Adrenal gland (tissue), 9 donors: ENCODE measurements at regions not wholly inside any gene's neighbourhood (a gene's known extent, or its start where the extent isn't known, plus 50 kb on each side); places are given as distances from the start of the nearest gene placed in this dataset.

Experiments used
- DNase-seq, 7 donors: peaks; one replicate each; pipeline ENCODE4 v3.0.0-alpha.2; 2019 to 2020
- H3K27ac ChIP-seq, 5 donors: fragments of 200-600 bp; sonication (generic) in 4 of 5; 1 replicate in 3 of 5; 2 replicates in 2 of 5; pipeline versions ENCODE4 v1.5.1 to v1.8.0; 2016 to 2020; ENCODE audit warnings: mild to moderate bottlenecking in 1 of 5
- H3K27me3 ChIP-seq: fragments of 200-600 bp; 2 replicates; pipeline ENCODE4 v1.8.0; 2021
- H3K36me3 ChIP-seq, 2 donors: fragments of 200-600 bp; replicated peaks in 1 of 2; 1 replicate in 1 of 2; 2 replicates in 1 of 2; pipeline versions ENCODE4 v1.5.1 to v1.8.0; 2018 to 2022
- H3K4me1 ChIP-seq, 2 donors: fragments of 200-600 bp; replicated peaks in 1 of 2; 1 replicate in 1 of 2; 2 replicates in 1 of 2; pipeline versions ENCODE4 v1.5.1 to v1.8.0; 2018 to 2021
- H3K4me3 ChIP-seq, 4 donors: fragments of 200-600 bp; sonication (generic) in 3 of 4; one replicate each; pipeline ENCODE4 v1.5.1; 2016 to 2018
- H3K9me3 ChIP-seq, 3 donors: fragments of 200-600 bp; sonication (generic) in 1 of 3; replicated peaks in 1 of 3; 1 replicate in 2 of 3; 2 replicates in 1 of 3; pipeline versions ENCODE4 v1.5.1 to v1.8.0; 2016 to 2021
- CTCF ChIP-seq, 6 experiments: fragments of 450-650 bp in 4 of 6; fragments of 200-600 bp in 2 of 6; sonication (generic) in 1 of 6; IDR thresholded peaks; 1 replicate in 5 of 6; 2 replicates in 1 of 6; pipeline versions ENCODE4 v1.5.1 to v1.8.0; 2016 to 2021; ENCODE audit warnings: antibody characterized with exemption in 6 of 6, mild to moderate bottlenecking in 2 of 6, moderate library complexity in 1 of 6
- POLR2A ChIP-seq, 2 donors: fragments of 450-650 bp; IDR thresholded peaks; one replicate each; pipeline ENCODE4 v1.6.1; 2017; ENCODE audit warnings: antibody characterized with exemption in 2 of 2, mild to moderate bottlenecking in 2 of 2, moderate library complexity in 1 of 2
- WGBS, 4 donors: extraction: QIAGEN DNeasy Blood & Tissue Kit in 2 of 4; methylation state at CpG; one replicate each; pipeline versions ENCODE4 v1.1.5 to v1.1.7; 2013 to 2017; 5-methylcytosine and 5-hydroxymethylcytosine counted together
- intact Hi-C, 2 donors: fragments of 100-400 bp; cut with DNase I; formaldehyde crosslinking; loops; one replicate each; pipeline versions ENCODE4 v1.14.1 to v1.15.0; 2022 to 2023
- donor health status: healthy with polysubstance abuse.
- donor health status: Bipolar disorder and iron deficiency.
- donor health status: DM: yes; HTN: yes; CAD: no.
- donor health status: DM: no; HTN: no; CAD: no.
- donor health status: DM: no; HTN: no; CAD: no.

DNA sequence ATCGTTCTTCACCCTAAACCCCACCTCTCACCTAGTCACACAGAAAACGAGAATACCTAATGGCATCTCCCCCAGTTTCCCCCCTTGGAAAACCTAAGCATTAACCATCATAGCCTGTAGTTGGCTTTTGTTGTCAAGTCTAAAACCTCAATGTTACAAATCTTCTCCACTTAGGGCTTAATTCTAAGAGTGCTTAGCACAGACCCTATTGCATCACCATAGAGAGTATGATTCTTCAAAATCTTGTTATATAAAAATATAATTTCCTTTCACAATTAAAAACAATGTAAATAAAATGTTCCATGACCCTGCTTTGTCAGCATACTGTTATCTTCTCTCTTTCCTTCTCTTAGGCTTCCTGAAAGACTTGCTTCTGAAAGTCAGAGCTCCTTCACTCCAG is 263.2 kb upstream of the RGS18 start:
- H3K36me3 ChIP-seq: no peaks in the 10 kb centered on the region
- intact Hi-C loops: no loop called here
- H3K27me3 ChIP-seq: no peaks in the 10 kb centered on the region
- TF ChIP-seq POLR2A (IDR thresholded peaks at IDR 0.05) (no peak), CTCF (IDR thresholded peaks at IDR 0.05) (no peak)
- 52 to 79% (median 66%) methylated on average over 2 of the region's 2 CpGs for WGBS, 4 donors
- H3K4me3 ChIP-seq: no peak overlapping the region
- H3K27ac ChIP-seq: no peak overlapping the region
- DNase-seq: no peak
- no peaks in the 10 kb centered on the region for H3K9me3 ChIP-seq
- H3K4me1 ChIP-seq: no peaks in the 10 kb centered on the region

DNA sequence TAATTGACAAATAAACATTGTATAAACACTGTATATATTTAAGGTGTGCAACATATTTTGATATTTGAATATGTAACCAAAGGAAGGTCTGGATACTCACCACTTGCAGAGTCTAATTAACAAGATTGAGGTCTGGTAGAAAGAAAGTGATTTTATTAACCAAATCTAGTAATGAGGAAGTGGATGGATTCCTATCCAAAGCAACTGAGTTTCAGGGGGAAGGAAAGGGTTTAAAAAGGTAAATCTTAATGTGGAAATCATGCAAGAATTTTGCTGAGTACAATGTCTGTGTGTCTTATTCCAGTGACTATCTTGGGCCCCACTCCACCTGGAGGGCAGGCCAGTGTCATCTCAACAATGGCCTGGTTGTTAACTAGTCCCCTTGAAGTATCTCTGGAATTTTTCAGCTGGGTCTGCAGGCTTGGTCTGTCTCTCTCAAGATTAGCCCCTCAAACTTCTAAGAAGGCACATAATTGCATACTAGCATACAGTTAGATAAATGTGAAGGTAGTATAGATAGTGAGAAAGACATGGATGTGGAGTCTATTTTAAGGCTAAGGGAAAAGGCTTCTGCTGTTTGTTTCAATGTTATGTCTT is 262.7 kb upstream of the RGS18 start:
- H3K27me3 ChIP-seq: no peaks in the 10 kb centered on the region

GRCh38 chr1:191897134-191897533 is 261.1 kb upstream of the RGS18 start:
- no peaks in the 10 kb centered on the region for H3K27me3 ChIP-seq
- no peaks in the 10 kb centered on the region for H3K36me3 ChIP-seq
- no peaks in the 10 kb centered on the region for H3K9me3 ChIP-seq
- no peak overlapping the region for H3K4me3 ChIP-seq
- no peak overlapping the region for H3K27ac ChIP-seq
- intact Hi-C loops: no loop called here
- no peaks in the 10 kb centered on the region for H3K4me1 ChIP-seq
- DNase-seq: no peak
- whole genome bisulfite sequencing, 4 donors: 77 to 91% (median 85%) methylated on average over 3 of the region's 3 CpGs
- no peak for TF ChIP-seq CTCF (IDR thresholded peaks at IDR 0.05)
- no peak for TF ChIP-seq POLR2A (IDR thresholded peaks at IDR 0.05)

More for the DNA sequence above, 262.7 kb upstream of the RGS18 start:
- intact Hi-C loops: no loop called here
- H3K9me3 ChIP-seq: no peaks in the 10 kb centered on the region
- no peak for TF ChIP-seq POLR2A (IDR thresholded peaks at IDR 0.05)
- TF ChIP-seq CTCF (IDR thresholded peaks at IDR 0.05): no peak
- DNase-seq: no peak
- no peaks in the 10 kb centered on the region for H3K36me3 ChIP-seq
- H3K4me1 ChIP-seq: no peaks in the 10 kb centered on the region
- no peak overlapping the region for H3K4me3 ChIP-seq
- no peak overlapping the region for H3K27ac ChIP-seq

DNA sequence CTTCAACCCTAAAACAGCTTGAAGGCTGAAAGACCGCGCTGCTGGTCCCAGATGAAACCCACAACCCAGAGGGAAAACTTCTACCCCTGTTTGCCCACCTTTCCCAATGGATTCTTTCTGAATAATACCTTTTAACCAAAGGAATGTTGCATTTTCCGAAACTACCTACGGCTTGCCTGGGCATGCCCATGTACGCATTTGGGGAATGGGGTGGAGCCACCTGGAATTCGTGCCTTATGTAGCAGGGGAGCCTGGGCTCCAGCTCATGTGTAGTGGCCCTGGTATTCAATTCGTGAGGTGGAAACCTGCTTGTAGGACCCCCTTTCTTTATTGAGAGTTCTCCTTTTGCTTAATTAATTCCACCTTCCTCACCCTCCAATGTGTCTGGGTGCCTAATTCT is 256.6 kb upstream of the RGS18 start:
- intact Hi-C loops: no loop called here
- no peak for TF ChIP-seq CTCF (IDR thresholded peaks at IDR 0.05)
- no peak for TF ChIP-seq POLR2A (IDR thresholded peaks at IDR 0.05)
- 83 to 88% (median 86%) methylated on average over 7 of the region's 7 CpGs for WGBS, 4 donors

More for the DNA sequence above, 256.6 kb upstream of the RGS18 start:
- Histone ChIP-seq H3K9me3 (no peaks in the 10 kb centered on the region), H3K4me3 (no peak overlapping the region), H3K27me3 (no peaks in the 10 kb centered on the region), H3K36me3 (no peaks in the 10 kb centered on the region), H3K4me1 (no peaks in the 10 kb centered on the region), H3K27ac (no peak overlapping the region)
- no peak for DNase-seq
